HL-60 (cell line): ENCODE measurements at regions not wholly inside any gene's neighbourhood (a gene's known extent, or its start where the extent isn't known, plus 50 kb on each side); places are given as distances from the start of the nearest gene placed in this dataset.

Source experiments
- CTCF ChIP-seq: IDR thresholded peaks from one replicate; pipeline ENCODE4 v1.5.1; 2011; ENCODE audit warnings: low read length, control low read depth, inconsistent platforms; ENCODE audit not compliant: insufficient read depth
- POLR2AphosphoS5 ChIP-seq: IDR thresholded peaks from 2 replicates; pipeline ENCODE4 v1.6.1; 2012; ENCODE audit warnings: low read depth

- TF ChIP-seq POLR2AphosphoS5 (no peak), CTCF (no peak)
These were observed 84.4 kb upstream of the ITGA1 start for GRCh38 chr5:52703321-52703720.
